MG63 (cell line): ENCODE measurements at regions not wholly inside any gene's neighbourhood (a gene's known extent, or its start where the extent isn't known, plus 50 kb on each side); places are given as distances from the start of the nearest gene placed in this dataset.

ENCODE experiments used
- DNase-seq: peaks from one replicate; pipeline ENCODE4 v3.0.0-alpha.2; 2020
- H3K27me3 ChIP-seq: fragments of 250-450 bp; sonication (Bioruptor Pico); 2 replicates; pipeline ENCODE4 v1.5.1; 2020; ENCODE audit warnings: mild to moderate bottlenecking, moderate library complexity
- H3K36me3 ChIP-seq: fragments of 250-450 bp; sonication (Bioruptor Pico); 2 replicates; pipeline ENCODE4 v1.5.1; 2020; ENCODE audit warnings: mild to moderate bottlenecking, moderate library complexity
- H3K4me3 ChIP-seq: fragments of 250-450 bp; sonication (Bioruptor Pico); 2 replicates; pipeline ENCODE4 v1.5.1; 2020; ENCODE audit warnings: mild to moderate bottlenecking, moderate library complexity
- H3K9me3 ChIP-seq: fragments of 250-450 bp; sonication (Bioruptor Pico); 2 replicates; pipeline ENCODE4 v1.5.1; 2020; ENCODE audit warnings: mild to moderate bottlenecking, moderate library complexity

DNA sequence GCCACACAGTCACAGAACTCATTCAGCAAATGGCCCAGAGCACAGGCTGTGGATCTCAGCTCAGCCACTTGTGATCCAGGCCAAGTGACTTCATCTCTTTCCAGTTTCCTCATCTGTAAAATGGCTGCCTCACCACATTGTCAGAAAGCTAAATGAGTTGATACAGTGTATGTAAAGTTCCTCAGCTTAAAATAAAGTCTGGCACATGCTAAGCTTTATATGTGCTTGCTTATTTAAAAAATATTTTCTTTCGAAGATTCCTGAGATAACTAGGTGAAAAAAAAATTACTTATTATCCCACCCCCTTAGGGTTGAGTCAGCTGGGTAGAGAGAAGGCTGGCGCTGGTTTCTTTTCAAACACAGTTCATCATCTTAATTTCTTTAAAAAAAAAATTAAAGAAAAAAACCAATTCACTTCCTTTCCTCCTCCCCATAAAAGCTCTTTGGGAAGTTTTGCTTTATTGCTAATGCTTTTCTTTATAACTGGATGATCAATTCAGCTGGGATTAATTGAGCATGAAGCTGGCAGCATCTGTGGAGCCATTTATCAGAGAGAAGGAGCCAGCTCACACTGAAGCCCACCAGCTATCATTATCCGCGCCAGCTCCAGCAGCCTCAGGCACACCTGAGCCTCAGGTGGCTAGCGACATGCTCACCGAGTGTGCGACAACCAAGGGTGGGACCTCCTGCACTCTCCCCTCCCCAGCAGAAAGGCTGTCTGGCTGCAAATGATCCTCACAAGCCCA lies 354.9 kb downstream of the FOXO1 start:
- H3K4me3 ChIP-seq = no peak overlapping the region
- peaks cover 5% of the 10 kb centered on the region for H3K9me3 ChIP-seq
- DNase-seq = no peak
- no peaks in the 10 kb centered on the region for H3K36me3 ChIP-seq
- no peaks in the 10 kb centered on the region for H3K27me3 ChIP-seq

DNA sequence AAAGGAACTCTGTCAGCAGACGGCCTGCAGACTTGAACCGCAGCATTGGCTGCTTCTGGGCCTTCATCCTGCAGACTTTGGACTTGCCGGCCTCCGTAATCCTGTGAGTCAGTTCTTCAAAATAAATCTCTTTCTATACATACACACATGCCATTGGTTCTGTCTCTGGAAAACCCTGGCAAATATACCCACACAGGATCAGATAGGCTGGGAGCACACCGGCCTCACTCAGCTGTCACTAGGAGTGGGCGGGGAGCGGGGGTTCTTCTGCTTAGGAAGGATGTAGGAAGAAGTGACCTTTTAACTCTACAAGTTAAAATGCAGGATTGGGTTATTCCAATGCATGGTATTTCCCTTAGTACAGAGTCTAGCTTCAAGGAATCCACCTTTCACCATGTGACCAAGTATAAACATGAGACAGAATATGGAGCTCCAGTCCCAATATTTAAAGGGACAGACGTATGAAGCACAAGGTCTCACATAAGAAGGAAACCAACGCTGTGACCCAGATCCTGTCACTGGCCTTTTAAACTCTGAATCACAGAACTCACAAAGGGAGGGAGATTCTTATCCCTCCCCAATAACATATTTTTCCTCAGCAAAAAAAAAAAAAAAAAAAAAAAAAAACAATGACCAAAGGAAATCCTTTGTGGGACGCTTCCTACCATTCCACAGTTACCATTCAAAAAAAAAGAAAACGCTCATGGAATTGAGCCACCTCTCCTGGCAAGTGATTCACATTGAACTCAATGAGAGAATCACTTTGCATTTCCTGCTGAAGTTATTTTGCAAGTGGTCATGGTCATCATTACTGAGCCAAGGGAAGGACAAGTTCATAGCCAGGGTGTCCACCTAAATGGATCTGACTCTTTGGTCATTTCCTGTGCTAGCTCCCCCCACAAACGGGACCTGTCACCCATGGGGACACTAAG lies 352.9 kb downstream of the FOXO1 start:
- H3K27me3 ChIP-seq = no peaks in the 10 kb centered on the region
- no peaks in the 10 kb centered on the region for H3K36me3 ChIP-seq
- no peaks in the 10 kb centered on the region for H3K9me3 ChIP-seq
- H3K4me3 ChIP-seq = no peak overlapping the region
- DNase-seq = no peak

DNA sequence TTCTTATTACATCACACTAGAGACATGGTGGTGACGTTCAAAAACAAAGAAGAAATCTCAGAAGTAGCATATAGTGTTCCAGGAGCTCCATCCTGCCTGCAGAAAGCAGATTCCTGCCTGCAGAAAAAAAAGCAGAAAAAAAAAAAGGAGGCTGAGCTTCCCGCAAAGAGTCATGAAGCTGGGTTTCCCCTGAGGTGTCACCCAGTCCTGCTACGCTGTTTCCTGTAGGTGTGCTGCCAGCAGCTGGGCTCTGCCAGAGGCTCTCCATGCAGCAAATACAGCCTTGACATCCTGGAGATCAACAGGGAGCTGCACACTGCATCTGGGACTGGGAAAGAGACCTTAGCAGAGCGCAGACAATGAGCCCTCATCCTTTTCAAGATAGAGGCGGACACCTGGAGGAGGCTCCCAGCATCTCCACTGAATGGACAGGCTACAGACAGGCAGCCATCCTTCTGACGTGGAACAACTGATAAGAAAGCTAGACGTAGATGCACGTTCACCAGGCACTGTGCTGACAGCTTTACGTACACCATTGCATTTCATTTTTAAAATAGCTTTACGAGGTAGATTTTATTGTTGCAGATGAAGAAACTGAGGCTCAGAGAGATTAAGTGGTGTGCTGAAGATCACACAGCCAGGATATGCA lies 350.9 kb downstream of the FOXO1 start:
- DNase-seq = no peak

DNA sequence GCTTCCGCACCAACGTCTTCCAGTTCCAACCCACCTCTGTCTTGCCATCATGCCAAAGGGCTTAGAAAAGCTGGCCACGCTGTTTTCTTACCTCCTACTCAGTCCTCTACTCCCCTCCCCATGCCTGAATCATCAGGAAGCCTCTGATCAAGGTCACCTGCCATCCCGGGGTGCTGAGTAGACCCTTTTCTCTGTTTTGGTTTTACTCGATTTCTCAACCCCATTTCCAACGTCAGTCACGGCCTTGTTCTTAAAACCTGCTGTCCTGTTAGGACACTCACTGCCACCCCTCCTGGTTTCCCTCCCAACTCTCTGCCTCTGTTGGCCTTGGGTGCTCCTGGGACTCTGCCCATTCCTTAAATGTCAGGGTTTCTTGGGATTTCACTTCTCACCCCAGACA lies 350.1 kb downstream of the FOXO1 start:
- Histone ChIP-seq H3K27me3 (no peaks in the 10 kb centered on the region), H3K4me3 (no peak overlapping the region), H3K9me3 (no peaks in the 10 kb centered on the region), H3K36me3 (no peaks in the 10 kb centered on the region)
- DNase-seq = no peak

More for the DNA sequence above, 350.9 kb downstream of the FOXO1 start:
- no peaks in the 10 kb centered on the region for H3K36me3 ChIP-seq
- H3K27me3 ChIP-seq = no peaks in the 10 kb centered on the region
- H3K4me3 ChIP-seq = no peak overlapping the region
- H3K9me3 ChIP-seq = no peaks in the 10 kb centered on the region

DNA sequence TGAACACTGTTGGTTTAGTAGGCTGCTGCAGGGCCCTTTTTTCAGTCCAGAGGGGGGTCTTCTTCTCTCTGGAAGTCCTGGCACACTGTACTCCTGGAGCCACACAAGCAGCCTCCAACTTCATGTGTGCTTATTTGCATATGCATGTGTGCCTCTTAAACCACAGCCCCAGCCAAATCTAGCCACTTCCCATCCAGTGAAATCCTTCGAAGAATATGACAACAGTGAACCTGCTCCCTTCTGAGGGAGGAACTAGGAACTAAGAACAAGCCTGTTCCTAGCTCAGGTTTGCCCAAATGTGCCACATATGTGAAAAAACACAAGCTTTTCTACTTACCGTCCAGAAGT lies 348.5 kb downstream of the FOXO1 start:
- Histone ChIP-seq H3K36me3 (no peaks in the 10 kb centered on the region), H3K27me3 (no peaks in the 10 kb centered on the region), H3K4me3 (no peak overlapping the region), H3K9me3 (no peaks in the 10 kb centered on the region)
- DNase-seq = no peak

DNA sequence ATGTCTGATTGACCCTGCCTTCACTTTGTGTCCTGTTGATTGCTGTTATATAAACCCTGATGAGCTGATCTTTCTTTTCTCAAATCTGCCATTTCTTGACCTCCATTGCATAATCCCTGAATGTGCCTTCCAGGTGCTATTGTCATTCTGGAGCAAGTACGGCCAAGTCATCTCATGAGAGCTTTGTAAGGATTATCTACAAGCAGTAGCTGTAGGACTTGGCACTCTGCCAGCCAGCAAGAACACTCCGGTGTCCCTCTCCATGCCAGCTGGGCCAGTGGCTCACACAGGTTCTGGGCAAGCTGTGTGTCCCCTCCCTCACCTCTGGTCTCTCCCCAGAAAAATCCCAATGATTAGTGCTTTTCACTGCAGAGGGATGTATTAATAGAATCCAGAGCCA lies 348.1 kb downstream of the FOXO1 start:
- DNase-seq = no peak
- H3K36me3 ChIP-seq = no peaks in the 10 kb centered on the region
- H3K9me3 ChIP-seq = no peaks in the 10 kb centered on the region
- no peaks in the 10 kb centered on the region for H3K27me3 ChIP-seq
- no peak overlapping the region for H3K4me3 ChIP-seq

DNA sequence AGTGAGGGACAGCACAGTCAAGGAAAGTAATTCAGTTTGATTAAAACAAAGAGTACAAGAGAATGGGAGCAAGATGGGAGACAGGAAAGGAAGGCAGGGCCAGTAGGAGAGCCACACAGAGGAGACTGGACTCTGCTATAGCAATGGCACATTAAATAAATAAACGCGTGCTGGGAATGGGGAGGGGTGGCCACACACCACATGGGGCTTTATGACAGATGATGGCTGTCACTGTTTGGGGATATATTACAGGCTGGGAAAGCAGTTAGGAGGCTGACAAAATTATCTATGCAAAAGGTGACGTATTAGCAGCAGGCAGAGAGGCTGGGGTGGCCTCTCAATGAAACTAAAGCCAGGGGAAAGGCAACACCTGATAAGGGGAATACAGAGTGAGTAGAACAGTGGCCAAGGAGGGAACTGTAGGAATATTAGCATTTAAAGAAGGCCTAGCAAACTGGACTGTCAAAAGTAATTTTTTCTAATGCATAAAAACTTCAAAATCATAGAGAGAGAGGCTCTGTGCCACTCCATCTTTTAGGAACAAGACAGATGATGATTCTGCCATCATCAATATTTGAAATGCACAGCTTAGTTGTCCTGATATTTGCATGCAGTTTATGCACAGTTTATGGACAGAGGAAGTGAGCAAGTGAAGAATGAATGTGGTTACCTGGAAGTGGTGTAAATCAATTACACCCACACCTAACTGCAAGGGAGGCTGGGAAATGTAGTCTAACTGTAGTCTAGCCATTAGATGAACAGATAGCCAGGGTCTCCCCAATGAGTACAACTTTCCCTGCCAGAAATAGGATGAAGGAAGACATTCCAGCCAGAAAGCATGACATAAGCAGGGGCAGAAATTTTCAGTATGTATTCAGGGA lies 346.5 kb downstream of the FOXO1 start:
- H3K36me3 ChIP-seq = no peaks in the 10 kb centered on the region
- DNase-seq = no peak
- no peaks in the 10 kb centered on the region for H3K27me3 ChIP-seq
- peaks cover 2% of the 10 kb centered on the region for H3K9me3 ChIP-seq
- H3K4me3 ChIP-seq = no peak overlapping the region

DNA sequence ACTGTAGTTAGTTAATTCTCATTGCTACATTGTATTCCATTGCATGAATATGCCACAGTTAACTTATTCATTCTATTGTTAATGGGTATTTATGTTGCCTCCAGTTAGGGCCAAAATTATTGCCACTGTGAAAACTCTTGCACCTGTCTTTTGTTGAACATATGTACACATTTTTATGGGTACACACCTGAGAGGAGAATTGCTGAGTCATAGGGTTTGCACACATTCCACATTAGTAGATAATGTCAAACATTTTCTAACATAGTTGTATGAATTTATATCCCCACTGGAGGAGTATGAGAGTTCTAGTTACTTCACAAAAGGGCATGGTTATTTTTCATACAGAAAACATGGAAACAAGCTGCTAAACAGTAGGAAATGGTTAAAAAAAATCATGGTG lies 338.4 kb downstream of the FOXO1 start:
- Histone ChIP-seq H3K36me3 (no peaks in the 10 kb centered on the region), H3K27me3 (no peaks in the 10 kb centered on the region), H3K9me3 (peaks cover 2% of the 10 kb centered on the region), H3K4me3 (no peak overlapping the region)
- no peak for DNase-seq

DNA sequence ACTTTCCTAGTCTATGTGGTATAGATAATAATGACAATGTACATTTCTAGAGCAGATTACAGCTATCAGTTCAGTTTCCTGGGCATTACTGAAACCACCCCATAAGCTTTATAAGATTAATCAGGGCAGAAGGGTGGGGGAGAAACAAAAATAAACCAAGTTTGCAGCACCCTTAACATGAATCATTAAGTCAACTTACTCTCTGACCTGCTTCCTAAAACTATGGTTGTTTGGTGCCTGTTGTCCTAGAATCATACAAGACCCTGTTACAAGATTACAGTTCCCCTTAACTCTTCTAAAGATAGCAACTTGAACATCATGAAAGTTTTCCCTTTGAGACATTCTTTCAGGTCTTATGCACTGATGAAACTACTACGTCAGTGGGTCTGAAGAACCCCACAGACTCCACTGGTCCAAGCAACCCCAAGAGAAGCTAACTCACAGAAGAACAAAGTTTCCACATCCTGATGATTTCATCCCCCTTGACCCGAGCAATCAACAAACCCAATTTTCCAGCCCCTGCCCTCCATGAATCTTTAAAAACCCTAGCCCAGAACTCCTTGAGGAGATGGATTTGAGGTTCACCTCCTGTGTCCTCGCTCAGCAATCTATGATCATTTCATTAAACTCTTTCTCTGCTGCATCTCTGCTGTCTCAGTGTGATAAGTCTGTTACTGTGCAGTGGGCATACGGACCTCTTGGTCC lies 336.5 kb downstream of the FOXO1 start:
- Histone ChIP-seq H3K4me3 (no peak overlapping the region), H3K27me3 (no peaks in the 10 kb centered on the region), H3K9me3 (no peaks in the 10 kb centered on the region), H3K36me3 (no peaks in the 10 kb centered on the region)
- no peak for DNase-seq

DNA sequence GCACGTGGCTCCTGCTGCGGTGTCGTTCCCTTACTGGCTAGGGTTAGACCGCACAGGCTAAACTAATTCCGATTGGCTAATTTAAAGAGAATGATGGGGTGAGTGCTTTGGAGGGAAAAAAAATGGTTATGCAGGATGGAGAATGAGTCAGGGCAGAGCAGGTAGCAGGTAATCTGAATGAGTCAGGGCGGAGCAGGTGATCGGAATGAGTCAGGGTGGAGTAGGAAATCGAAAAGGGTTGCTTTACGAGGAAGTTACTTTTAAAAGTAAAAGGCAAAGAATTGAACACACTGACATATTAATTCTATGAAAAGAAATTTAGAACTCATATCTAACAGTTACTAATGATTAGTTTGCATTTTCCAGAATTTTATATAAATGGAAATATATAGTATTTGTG lies 335.5 kb downstream of the FOXO1 start:
- Histone ChIP-seq H3K27me3 (no peaks in the 10 kb centered on the region), H3K9me3 (no peaks in the 10 kb centered on the region), H3K36me3 (no peaks in the 10 kb centered on the region), H3K4me3 (no peak overlapping the region)
- DNase-seq = no peak

DNA sequence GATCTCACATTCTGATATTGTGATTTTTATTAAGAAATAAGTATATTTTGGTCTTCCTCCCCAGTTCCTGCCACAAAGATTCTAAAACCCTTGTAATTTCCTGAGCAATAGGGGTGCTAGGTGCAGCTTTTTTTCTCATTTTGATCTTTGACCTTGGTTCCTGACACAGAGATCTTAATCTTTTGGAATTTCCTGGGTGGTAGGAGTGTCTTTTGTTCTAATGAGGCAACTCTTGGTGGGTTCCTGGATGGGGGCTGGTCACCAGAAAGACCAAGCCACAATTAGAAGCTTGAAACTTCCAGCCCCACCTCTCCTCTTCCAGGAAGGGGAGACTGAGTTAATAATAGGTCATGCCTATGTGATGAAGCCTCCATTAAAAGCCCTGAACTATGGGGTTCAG lies 334.6 kb downstream of the FOXO1 start:
- Histone ChIP-seq H3K36me3 (no peaks in the 10 kb centered on the region), H3K4me3 (no peak overlapping the region), H3K27me3 (no peaks in the 10 kb centered on the region), H3K9me3 (no peaks in the 10 kb centered on the region)
- no peak for DNase-seq

DNA sequence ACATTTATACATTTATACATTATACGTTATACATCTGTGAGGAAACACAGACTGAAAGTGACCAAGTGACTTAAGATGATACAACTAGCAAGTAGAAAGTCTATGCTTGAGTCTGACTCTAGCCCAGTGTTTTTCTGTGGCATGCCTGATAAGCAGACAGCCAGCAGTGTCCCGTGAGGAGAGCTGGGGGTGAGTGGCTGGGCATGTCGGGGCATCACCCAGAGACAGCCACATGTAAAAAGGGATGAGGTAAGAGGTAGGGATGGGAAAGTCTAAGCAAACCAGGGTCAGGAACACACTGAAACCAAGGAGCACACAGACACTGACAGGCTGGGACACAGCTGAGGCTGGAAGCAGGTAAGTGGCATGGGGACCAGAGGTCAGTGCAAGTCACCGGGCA lies 333.2 kb downstream of the FOXO1 start:
- Histone ChIP-seq H3K36me3 (no peaks in the 10 kb centered on the region), H3K9me3 (no peaks in the 10 kb centered on the region), H3K27me3 (no peaks in the 10 kb centered on the region), H3K4me3 (no peak overlapping the region)
- DNase-seq = no peak

DNA sequence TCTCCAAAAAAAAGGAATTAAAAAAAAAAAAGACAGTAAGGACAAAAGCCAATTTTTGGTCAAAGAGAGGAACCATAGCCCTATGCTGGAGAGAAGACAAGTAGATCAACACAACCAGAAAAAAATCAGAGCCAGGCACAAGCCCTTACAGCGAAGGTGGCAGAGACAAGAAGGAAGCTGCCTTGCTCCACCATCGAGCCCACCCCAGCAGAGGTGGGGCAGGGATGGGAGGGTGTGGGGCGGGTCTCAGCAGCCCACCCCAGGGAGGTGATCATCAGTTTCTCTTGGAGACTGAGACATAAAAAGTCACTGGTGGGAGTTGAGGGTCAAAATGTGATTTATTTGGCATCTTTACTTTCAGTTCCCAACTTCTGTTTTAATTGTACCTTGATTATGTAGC lies 332.4 kb downstream of the FOXO1 start:
- Histone ChIP-seq H3K9me3 (no peaks in the 10 kb centered on the region), H3K27me3 (no peaks in the 10 kb centered on the region), H3K4me3 (no peak overlapping the region), H3K36me3 (no peaks in the 10 kb centered on the region)
- DNase-seq = no peak

DNA sequence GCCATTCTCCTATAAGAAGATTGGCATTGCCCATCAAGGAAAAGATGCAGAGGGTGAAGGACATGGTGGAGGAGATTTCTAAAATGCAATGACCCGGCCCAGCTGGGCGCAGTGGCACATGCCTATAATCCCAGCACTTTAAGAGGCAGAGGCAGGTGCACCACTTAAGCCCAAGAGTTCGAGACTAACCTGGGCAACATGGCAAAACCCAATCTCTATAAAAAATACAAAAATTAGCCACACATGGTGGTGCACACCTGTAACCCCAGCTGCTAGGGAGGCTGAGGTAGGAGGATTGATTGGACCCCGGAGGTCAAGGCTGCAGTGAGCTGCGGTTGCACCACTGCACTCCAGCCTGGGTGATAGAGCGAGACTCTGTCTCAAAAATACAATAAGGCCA lies 331.8 kb downstream of the FOXO1 start:
- Histone ChIP-seq H3K36me3 (no peaks in the 10 kb centered on the region), H3K9me3 (no peaks in the 10 kb centered on the region), H3K27me3 (no peaks in the 10 kb centered on the region), H3K4me3 (no peak overlapping the region)
- no peak for DNase-seq

DNA sequence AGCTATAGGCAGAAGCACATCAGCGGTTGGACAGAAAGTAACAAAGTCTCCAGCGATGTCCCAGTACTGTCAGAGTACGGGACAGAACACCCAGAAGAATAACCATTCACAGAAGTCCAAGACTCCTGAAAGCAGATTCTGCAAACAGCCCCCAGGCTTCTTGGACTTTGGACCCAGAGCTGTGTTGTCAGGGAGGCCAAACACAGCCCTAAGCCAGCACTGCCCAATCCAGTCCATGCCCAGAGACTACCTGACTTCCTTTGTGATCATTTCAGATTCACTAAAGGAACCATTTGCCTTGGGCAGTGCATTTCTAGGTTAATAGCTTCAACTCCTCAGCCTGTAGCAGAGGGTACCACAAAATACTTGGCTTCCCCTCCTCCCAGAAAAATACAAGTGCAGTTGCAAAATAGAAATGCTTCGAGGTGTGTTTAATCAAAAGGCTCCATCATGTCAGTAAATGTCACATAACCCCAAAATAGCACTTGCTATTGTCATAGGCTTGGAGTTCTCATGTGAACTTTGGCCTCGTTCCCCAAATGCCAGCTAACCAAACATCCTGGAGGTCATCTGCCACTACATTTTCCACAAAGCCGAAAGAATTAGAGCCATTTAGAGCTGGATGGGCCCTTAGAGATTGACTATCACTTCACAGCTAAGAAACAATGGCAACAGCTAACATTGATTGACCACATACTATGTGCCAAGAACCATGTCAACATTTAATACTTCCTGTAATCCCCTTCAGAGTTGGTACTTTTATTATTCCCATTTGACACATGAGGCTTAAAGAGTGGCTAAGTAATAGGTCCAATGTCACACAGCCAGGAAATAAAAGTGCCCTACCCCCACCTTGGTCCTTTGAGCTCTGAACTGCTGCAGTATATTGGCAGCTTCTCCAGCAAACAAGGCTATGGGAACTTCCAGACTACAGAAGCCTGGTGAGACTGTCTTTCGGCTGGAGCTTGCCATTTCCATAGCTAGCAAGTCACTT lies 329.9 kb downstream of the FOXO1 start:
- no peak for DNase-seq
- Histone ChIP-seq H3K4me3 (no peak overlapping the region), H3K36me3 (no peaks in the 10 kb centered on the region), H3K9me3 (no peaks in the 10 kb centered on the region), H3K27me3 (no peaks in the 10 kb centered on the region)
